DOHH2 (cell line): ENCODE measurements at regions not wholly inside any gene's neighbourhood (a gene's known extent, or its start where the extent isn't known, plus 50 kb on each side); places are given as distances from the start of the nearest gene placed in this dataset.

Experiments
- H3F3A ChIP-seq: fragments of 200-600 bp; sonication (generic), shearing (Covaris generic); 2 replicates; pipeline ENCODE4 v1.6.0; 2016; ENCODE audit warnings: antibody characterized with exemption, mild to moderate bottlenecking; ENCODE audit not compliant: control insufficient read depth, insufficient read depth
- H3K27ac ChIP-seq: fragments of 200-600 bp; sonication (generic); 2 replicates; pipeline ENCODE4 v1.5.1; 2014; ENCODE audit warnings: low read depth, mild to moderate bottlenecking, low read length, moderate library complexity
- H3K27me3 ChIP-seq: fragments of 200-600 bp; sonication (generic); 2 replicates; pipeline ENCODE4 v1.6.1; 2014; ENCODE audit warnings: mild to moderate bottlenecking, low read length, mixed read lengths; ENCODE audit not compliant: control insufficient read depth
- H3K36me3 ChIP-seq: fragments of 200-600 bp; sonication (generic); 2 replicates; pipeline ENCODE4 v1.6.1; 2014; ENCODE audit warnings: mild to moderate bottlenecking, low read length, moderate library complexity, mixed read lengths; ENCODE audit not compliant: control insufficient read depth
- H3K4me1 ChIP-seq: fragments of 200-600 bp; sonication (generic); 2 replicates; pipeline ENCODE4 v1.6.1; 2014; ENCODE audit warnings: mild to moderate bottlenecking, low read length, mixed read lengths; ENCODE audit not compliant: control insufficient read depth
- H3K4me2 ChIP-seq: fragments of 200-600 bp; sonication (generic); 2 replicates; pipeline ENCODE4 v1.6.0; 2014; ENCODE audit warnings: mild to moderate bottlenecking, low read length, moderate library complexity
- H3K4me3 ChIP-seq: fragments of 200-600 bp; sonication (generic); 2 replicates; pipeline ENCODE4 v1.5.1; 2014; ENCODE audit warnings: mild to moderate bottlenecking, low read length, mixed read lengths
- H3K79me2 ChIP-seq: fragments of 200-600 bp; sonication (generic); 2 replicates; pipeline ENCODE4 v1.6.1; 2014; ENCODE audit warnings: mild to moderate bottlenecking, low read length, mixed read lengths; ENCODE audit not compliant: control insufficient read depth
- H3K9me2 ChIP-seq: fragments of 200-600 bp; sonication (generic); replicated peaks from 2 replicates; pipeline ENCODE4 v1.6.1; 2014; ENCODE audit warnings: mild to moderate bottlenecking, low read length, mixed read lengths; ENCODE audit not compliant: control insufficient read depth
- H3K9me3 ChIP-seq: fragments of 200-600 bp; sonication (generic); 2 replicates; pipeline ENCODE4 v1.6.1; 2014; ENCODE audit warnings: antibody characterized with exemption, low read length, mixed read lengths; ENCODE audit not compliant: control insufficient read depth, insufficient read depth
- H4K20me1 ChIP-seq: fragments of 200-600 bp; sonication (generic); 2 replicates; pipeline ENCODE4 v1.6.0; 2014; ENCODE audit warnings: low read depth, mild to moderate bottlenecking, antibody characterized with exemption, low read length, moderate library complexity; ENCODE audit not compliant: control insufficient read depth, insufficient read depth
- CTCF ChIP-seq: fragments of 200-600 bp; sonication (generic); IDR thresholded peaks from one replicate; pipeline ENCODE4 v1.5.1; 2014; ENCODE audit warnings: antibody characterized with exemption, mild to moderate bottlenecking, low read depth, low read length; ENCODE audit not compliant: poor library complexity, severe bottlenecking
- EZH2phosphoT487 ChIP-seq: fragments of 200-600 bp; sonication (generic); IDR thresholded peaks from 2 replicates; pipeline ENCODE4 v1.6.1; 2017; ENCODE audit warnings: borderline replicate concordance, mild to moderate bottlenecking, antibody characterized with exemption, low read length, moderate library complexity, mixed read lengths

- H3K36me3 ChIP-seq = no peaks in the 10 kb centered on the region
- peaks cover 3% of the 10 kb centered on the region; the same call in 1 of the 2 replicates for H3K27me3 ChIP-seq
- H3K9me3 ChIP-seq = no peaks in the 10 kb centered on the region
- H3K4me1 ChIP-seq = no peaks in the 10 kb centered on the region
- no peak overlapping the region for H3K4me3 ChIP-seq
- no peaks in the 10 kb centered on the region for H3K79me2 ChIP-seq
- no peak overlapping the region for H3K27ac ChIP-seq
- no peaks in the 10 kb centered on the region for H4K20me1 ChIP-seq
- TF ChIP-seq EZH2phosphoT487 (no peak), CTCF (no peak)
- H3K4me2 ChIP-seq = no peak overlapping the region
- H3K9me2 ChIP-seq = no peaks in the 10 kb centered on the region
- H3F3A ChIP-seq = no peaks in the 10 kb centered on the region
These were observed 98.3 kb upstream of the CHD6 start for GRCh38 chr20:41716436-41716835.

- Histone ChIP-seq H3K36me3 (no peaks in the 10 kb centered on the region), H3K9me2 (no peaks in the 10 kb centered on the region), H3K9me3 (no peaks in the 10 kb centered on the region), H3K27ac (no peak overlapping the region), H3K27me3 (peaks cover 3% of the 10 kb centered on the region; the same call in 1 of the 2 replicates), H3K79me2 (no peaks in the 10 kb centered on the region), H3K4me3 (no peak overlapping the region), H3K4me1 (no peaks in the 10 kb centered on the region), H4K20me1 (no peaks in the 10 kb centered on the region), H3K4me2 (no peak overlapping the region), H3F3A (no peaks in the 10 kb centered on the region)
- TF ChIP-seq EZH2phosphoT487 (no peak), CTCF (no peak)
These were observed 97.3 kb upstream of the CHD6 start for GRCh38 chr20:41715526-41715925.

GRCh38 chr20:41714030-41714429 is 95.9 kb upstream of the CHD6 start:
- H3K4me3 ChIP-seq = no peak overlapping the region
- no peaks in the 10 kb centered on the region for H3K9me2 ChIP-seq
- H3K27me3 ChIP-seq = peaks cover 3% of the 10 kb centered on the region; the same call in 1 of the 2 replicates
- TF ChIP-seq CTCF (no peak), EZH2phosphoT487 (no peak)
- no peaks in the 10 kb centered on the region for H4K20me1 ChIP-seq
- H3K4me1 ChIP-seq = no peaks in the 10 kb centered on the region
- H3K79me2 ChIP-seq = no peaks in the 10 kb centered on the region
- H3F3A ChIP-seq = no peaks in the 10 kb centered on the region
- H3K27ac ChIP-seq = no peak overlapping the region
- no peaks in the 10 kb centered on the region for H3K36me3 ChIP-seq
- no peaks in the 10 kb centered on the region for H3K9me3 ChIP-seq
- no peak overlapping the region for H3K4me2 ChIP-seq
